ENCODE measurements at regions not wholly inside any gene's neighbourhood (a gene's known extent, or its start where the extent isn't known, plus 50 kb on each side); places are given as distances from the start of the nearest gene placed in this dataset.

GRCh38 chr1:56309065-56309464 lies 270.3 kb downstream of the PLPP3 start:
- in situ Hi-C loops (cut with MboI; ENCODE audit: low pct_unique_long_range_greater_than_20kb, low sequenced_read_pairs, unreplicated experiment), result no loop called here

GRCh38 chr1:56304975-56305374 lies 274.4 kb downstream of the PLPP3 start:
- TF ChIP-seq CTCF (IDR thresholded peaks at IDR 0.05; ENCODE audit: extremely low read depth, insufficient read depth, missing control alignments), result no peak
- in situ Hi-C loops (cut with MboI; ENCODE audit: low pct_unique_long_range_greater_than_20kb, low sequenced_read_pairs, unreplicated experiment), result no loop called here
- DNase-seq (ENCODE audit: low spot score), result no peak

More at GRCh38 chr1:56309065-56309464, 270.3 kb downstream of the PLPP3 start:
- TF ChIP-seq CTCF (IDR thresholded peaks at IDR 0.05; ENCODE audit: extremely low read depth, insufficient read depth, missing control alignments), result no peak
- DNase-seq (ENCODE audit: low spot score), result no peak

GRCh38 chr1:56303805-56304204 lies 275.6 kb downstream of the PLPP3 start:
- in situ Hi-C loops (cut with MboI; ENCODE audit: low pct_unique_long_range_greater_than_20kb, low sequenced_read_pairs, unreplicated experiment), result no loop called here
- no peak for DNase-seq (ENCODE audit: low spot score)
- TF ChIP-seq CTCF (IDR thresholded peaks at IDR 0.05; ENCODE audit: extremely low read depth, insufficient read depth, missing control alignments), result no peak

- TF ChIP-seq CTCF (IDR thresholded peaks at IDR 0.05; ENCODE audit: extremely low read depth, insufficient read depth, missing control alignments), result no peak
- in situ Hi-C loops (cut with MboI; ENCODE audit: low pct_unique_long_range_greater_than_20kb, low sequenced_read_pairs, unreplicated experiment), result no loop called here
- no peak for DNase-seq (ENCODE audit: low spot score)
Observed at GRCh38 chr1:56302878-56303277, 276.5 kb downstream of the PLPP3 start.

- no peak for DNase-seq (ENCODE audit: low spot score)
- no peak for TF ChIP-seq CTCF (IDR thresholded peaks at IDR 0.05; ENCODE audit: extremely low read depth, insufficient read depth, missing control alignments)
- in situ Hi-C loops (cut with MboI; ENCODE audit: low pct_unique_long_range_greater_than_20kb, low sequenced_read_pairs, unreplicated experiment), result no loop called here
Observed at GRCh38 chr1:56301791-56302190, 277.6 kb downstream of the PLPP3 start.

- no peak for TF ChIP-seq CTCF (IDR thresholded peaks at IDR 0.05; ENCODE audit: extremely low read depth, insufficient read depth, missing control alignments)
- DNase-seq (ENCODE audit: low spot score), result no peak
- in situ Hi-C loops (cut with MboI; ENCODE audit: low pct_unique_long_range_greater_than_20kb, low sequenced_read_pairs, unreplicated experiment), result no loop called here
Observed at GRCh38 chr1:56300836-56301235, 278.5 kb downstream of the PLPP3 start.

- no peak for TF ChIP-seq CTCF (IDR thresholded peaks at IDR 0.05; ENCODE audit: extremely low read depth, insufficient read depth, missing control alignments)
- in situ Hi-C loops (cut with MboI; ENCODE audit: low pct_unique_long_range_greater_than_20kb, low sequenced_read_pairs, unreplicated experiment), result no loop called here
- no peak for DNase-seq (ENCODE audit: low spot score)
Observed at GRCh38 chr1:56298866-56299265, 280.5 kb downstream of the PLPP3 start.
